WTC11 (cell line): ENCODE measurements at regions not wholly inside any gene's neighbourhood (a gene's known extent, or its start where the extent isn't known, plus 50 kb on each side); places are given as distances from the start of the nearest gene placed in this dataset.

ENCODE experiments used
- CBFB ChIP-seq: sonication (generic); formaldehyde crosslinking; IDR thresholded peaks from 2 replicates; pipeline ENCODE4 v1.8.1; 2022; ENCODE audit warnings: mild to moderate bottlenecking, low read depth, missing genetic modification reagents
- NFYB ChIP-seq: sonication (generic); formaldehyde crosslinking; conservative IDR thresholded peaks from 2 replicates; pipeline ENCODE4 v1.8.0; 2022; ENCODE audit warnings: low read depth, missing genetic modification reagents
- NR3C1 ChIP-seq: sonication (generic); formaldehyde crosslinking; conservative IDR thresholded peaks from 2 replicates; pipeline ENCODE4 v1.8.1; 2023; ENCODE audit warnings: low read depth, mild to moderate bottlenecking, missing genetic modification reagents
- PRDM15 ChIP-seq: sonication (generic); formaldehyde crosslinking; IDR thresholded peaks from 2 replicates; pipeline ENCODE4 v1.8.0; 2022; ENCODE audit warnings: missing genetic modification reagents
- TCF7 ChIP-seq: sonication (generic); formaldehyde crosslinking; IDR thresholded peaks from 2 replicates; pipeline ENCODE4 v1.8.0; 2022; ENCODE audit warnings: mild to moderate bottlenecking, low read depth, missing genetic modification reagents, moderate library complexity
- ZBTB21 ChIP-seq: sonication (generic); formaldehyde crosslinking; IDR thresholded peaks from 2 replicates; pipeline ENCODE4 v1.8.1; 2023; ENCODE audit warnings: mild to moderate bottlenecking, missing genetic modification reagents, borderline replicate concordance
- ZNF121 ChIP-seq: sonication (generic); formaldehyde crosslinking; IDR thresholded peaks from 2 replicates; pipeline ENCODE4 v1.8.0; 2023; ENCODE audit warnings: missing genetic modification reagents
- ZNF138 ChIP-seq: sonication (generic); formaldehyde crosslinking; conservative IDR thresholded peaks from 2 replicates; pipeline ENCODE4 v1.8.1; 2022; ENCODE audit warnings: mild to moderate bottlenecking, moderate library complexity, missing genetic modification reagents
- ZNF396 ChIP-seq: fragments of 250-450 bp; sonication (Bioruptor Pico); IDR thresholded peaks from 2 replicates; pipeline ENCODE4 v1.8.0; 2021; ENCODE audit warnings: mild to moderate bottlenecking, moderate library complexity, borderline replicate concordance
- TF ChIP-seq, protein P1 (sequence below): sonication (generic); formaldehyde crosslinking; conservative IDR thresholded peaks from 2 replicates; pipeline ENCODE4 v1.8.1; 2022; ENCODE audit warnings: mild to moderate bottlenecking, missing genetic modification reagents
- TF ChIP-seq, protein P2 (sequence below): fragments of 200-600 bp; IDR thresholded peaks from 2 replicates; pipeline ENCODE4 v1.8.0; 2022; ENCODE audit warnings: antibody characterized with exemption
- TF ChIP-seq, protein P3 (sequence below): sonication (generic); formaldehyde crosslinking; IDR thresholded peaks from 2 replicates; pipeline ENCODE4 v1.8.0; 2022; ENCODE audit warnings: mild to moderate bottlenecking, missing genetic modification reagents

DNA sequence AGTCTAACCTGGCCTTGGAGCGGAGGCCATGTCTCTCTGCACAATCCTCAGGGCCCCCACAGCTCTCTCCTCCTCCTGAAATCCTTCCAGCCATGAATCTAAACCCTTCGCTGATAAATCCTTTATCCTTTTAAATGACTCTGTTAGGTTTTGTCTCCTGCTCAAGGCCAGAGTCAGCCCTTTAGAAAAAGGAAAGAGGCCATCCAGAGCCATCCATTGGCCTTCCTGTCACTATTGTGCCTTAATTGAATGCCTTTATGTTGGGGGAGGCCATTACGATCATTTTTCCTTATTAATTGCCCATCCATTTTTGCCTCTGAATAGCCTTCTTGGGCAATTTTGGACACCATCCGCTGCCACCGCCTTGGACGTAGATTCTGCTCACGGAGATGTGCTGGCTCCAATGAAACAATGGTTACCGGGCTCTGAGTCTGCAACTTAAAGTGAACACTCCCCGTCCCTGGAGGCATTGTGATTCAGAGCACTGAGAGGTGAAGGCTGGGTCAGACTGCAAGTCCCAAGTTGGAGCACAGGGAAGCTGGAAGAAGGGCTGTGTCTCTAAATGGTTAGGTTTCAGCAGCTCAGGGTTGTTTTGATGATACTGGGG, 213.0 kb upstream of the E2F8 start:
- TF ChIP-seq ZBTB21 (CRISPR knock-in tag) (no peak), ZNF396 (CRISPR knock-in tag) (no peak), NFYB (CRISPR knock-in tag) (no peak), TCF7 (no peak), CBFB (no peak), PRDM15 (CRISPR knock-in tag) (no peak), ZNF138 (CRISPR knock-in tag) (no peak), NR3C1 (CRISPR knock-in tag) (no peak), ZNF121 (no peak)
- TF ChIP-seq, protein P1, sequence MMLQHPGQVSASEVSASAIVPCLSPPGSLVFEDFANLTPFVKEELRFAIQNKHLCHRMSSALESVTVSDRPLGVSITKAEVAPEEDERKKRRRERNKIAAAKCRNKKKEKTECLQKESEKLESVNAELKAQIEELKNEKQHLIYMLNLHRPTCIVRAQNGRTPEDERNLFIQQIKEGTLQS (CRISPR knock-in tag) = no peak
- TF ChIP-seq, protein P2, sequence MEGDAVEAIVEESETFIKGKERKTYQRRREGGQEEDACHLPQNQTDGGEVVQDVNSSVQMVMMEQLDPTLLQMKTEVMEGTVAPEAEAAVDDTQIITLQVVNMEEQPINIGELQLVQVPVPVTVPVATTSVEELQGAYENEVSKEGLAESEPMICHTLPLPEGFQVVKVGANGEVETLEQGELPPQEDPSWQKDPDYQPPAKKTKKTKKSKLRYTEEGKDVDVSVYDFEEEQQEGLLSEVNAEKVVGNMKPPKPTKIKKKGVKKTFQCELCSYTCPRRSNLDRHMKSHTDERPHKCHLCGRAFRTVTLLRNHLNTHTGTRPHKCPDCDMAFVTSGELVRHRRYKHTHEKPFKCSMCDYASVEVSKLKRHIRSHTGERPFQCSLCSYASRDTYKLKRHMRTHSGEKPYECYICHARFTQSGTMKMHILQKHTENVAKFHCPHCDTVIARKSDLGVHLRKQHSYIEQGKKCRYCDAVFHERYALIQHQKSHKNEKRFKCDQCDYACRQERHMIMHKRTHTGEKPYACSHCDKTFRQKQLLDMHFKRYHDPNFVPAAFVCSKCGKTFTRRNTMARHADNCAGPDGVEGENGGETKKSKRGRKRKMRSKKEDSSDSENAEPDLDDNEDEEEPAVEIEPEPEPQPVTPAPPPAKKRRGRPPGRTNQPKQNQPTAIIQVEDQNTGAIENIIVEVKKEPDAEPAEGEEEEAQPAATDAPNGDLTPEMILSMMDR = no peak
- TF ChIP-seq, protein P3, sequence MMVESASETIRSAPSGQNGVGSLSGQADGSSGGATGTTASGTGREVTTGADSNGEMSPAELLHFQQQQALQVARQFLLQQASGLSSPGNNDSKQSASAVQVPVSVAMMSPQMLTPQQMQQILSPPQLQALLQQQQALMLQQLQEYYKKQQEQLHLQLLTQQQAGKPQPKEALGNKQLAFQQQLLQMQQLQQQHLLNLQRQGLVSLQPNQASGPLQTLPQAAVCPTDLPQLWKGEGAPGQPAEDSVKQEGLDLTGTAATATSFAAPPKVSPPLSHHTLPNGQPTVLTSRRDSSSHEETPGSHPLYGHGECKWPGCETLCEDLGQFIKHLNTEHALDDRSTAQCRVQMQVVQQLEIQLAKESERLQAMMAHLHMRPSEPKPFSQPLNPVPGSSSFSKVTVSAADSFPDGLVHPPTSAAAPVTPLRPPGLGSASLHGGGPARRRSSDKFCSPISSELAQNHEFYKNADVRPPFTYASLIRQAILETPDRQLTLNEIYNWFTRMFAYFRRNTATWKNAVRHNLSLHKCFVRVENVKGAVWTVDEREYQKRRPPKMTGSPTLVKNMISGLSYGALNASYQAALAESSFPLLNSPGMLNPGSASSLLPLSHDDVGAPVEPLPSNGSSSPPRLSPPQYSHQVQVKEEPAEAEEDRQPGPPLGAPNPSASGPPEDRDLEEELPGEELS (CRISPR knock-in tag) = no peak
